BE2C (cell line): ENCODE measurements at regions not wholly inside any gene's neighbourhood (a gene's known extent, or its start where the extent isn't known, plus 50 kb on each side); places are given as distances from the start of the nearest gene placed in this dataset.

ENCODE experiments used
- DNase-seq: peaks from one replicate; pipeline ENCODE4 v3.0.0-alpha.2; 2020
- H3K27me3 ChIP-seq: fragments of 250-450 bp; sonication (Bioruptor Pico); 2 replicates; pipeline ENCODE4 v1.5.1; 2020; ENCODE audit warnings: mild to moderate bottlenecking
- H3K36me3 ChIP-seq: fragments of 250-450 bp; sonication (Bioruptor Pico); 2 replicates; pipeline ENCODE4 v1.5.1; 2020; ENCODE audit warnings: mild to moderate bottlenecking
- H3K4me1 ChIP-seq: fragments of 250-450 bp; sonication (Bioruptor Pico); 2 replicates; pipeline ENCODE4 v1.5.1; 2020
- H3K4me3 ChIP-seq: 2 replicates; pipeline ENCODE4 v1.5.1; 2011; ENCODE audit warnings: low read depth, low read length
- H3K9me3 ChIP-seq: fragments of 250-450 bp; sonication (Bioruptor Pico); 2 replicates; pipeline ENCODE4 v1.5.1; 2020
- TF ChIP-seq, protein P1 (sequence below): IDR thresholded peaks from 2 replicates; pipeline ENCODE4 v1.5.1; 2012; ENCODE audit warnings: mild to moderate bottlenecking, low read depth, low read length

DNA sequence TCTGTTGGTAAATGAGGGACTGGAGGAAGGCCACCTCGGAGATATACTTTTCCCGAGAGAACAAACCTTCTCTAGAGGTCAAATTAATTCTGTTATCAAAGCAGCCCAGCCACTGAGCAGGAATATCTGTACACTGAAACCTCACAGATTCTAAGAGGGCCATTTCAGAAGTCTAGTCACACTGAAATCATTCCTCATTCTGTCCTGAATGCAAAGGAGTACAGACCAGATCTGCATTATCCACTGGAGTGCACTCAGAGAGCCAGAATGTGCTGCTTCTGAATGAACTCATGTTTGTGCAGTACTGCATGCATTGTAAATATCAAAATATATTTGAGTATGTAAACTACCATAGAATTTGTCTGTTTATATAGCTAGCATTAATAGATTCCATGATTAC is 278.3 kb upstream of the FSTL5 start:
- TF ChIP-seq, protein P1, sequence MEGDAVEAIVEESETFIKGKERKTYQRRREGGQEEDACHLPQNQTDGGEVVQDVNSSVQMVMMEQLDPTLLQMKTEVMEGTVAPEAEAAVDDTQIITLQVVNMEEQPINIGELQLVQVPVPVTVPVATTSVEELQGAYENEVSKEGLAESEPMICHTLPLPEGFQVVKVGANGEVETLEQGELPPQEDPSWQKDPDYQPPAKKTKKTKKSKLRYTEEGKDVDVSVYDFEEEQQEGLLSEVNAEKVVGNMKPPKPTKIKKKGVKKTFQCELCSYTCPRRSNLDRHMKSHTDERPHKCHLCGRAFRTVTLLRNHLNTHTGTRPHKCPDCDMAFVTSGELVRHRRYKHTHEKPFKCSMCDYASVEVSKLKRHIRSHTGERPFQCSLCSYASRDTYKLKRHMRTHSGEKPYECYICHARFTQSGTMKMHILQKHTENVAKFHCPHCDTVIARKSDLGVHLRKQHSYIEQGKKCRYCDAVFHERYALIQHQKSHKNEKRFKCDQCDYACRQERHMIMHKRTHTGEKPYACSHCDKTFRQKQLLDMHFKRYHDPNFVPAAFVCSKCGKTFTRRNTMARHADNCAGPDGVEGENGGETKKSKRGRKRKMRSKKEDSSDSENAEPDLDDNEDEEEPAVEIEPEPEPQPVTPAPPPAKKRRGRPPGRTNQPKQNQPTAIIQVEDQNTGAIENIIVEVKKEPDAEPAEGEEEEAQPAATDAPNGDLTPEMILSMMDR = no peak
- Histone ChIP-seq H3K27me3 (no peaks in the 10 kb centered on the region), H3K4me3 (no peak overlapping the region), H3K9me3 (no peaks in the 10 kb centered on the region), H3K4me1 (no peaks in the 10 kb centered on the region), H3K36me3 (no peaks in the 10 kb centered on the region)
- DNase-seq = no peak

DNA sequence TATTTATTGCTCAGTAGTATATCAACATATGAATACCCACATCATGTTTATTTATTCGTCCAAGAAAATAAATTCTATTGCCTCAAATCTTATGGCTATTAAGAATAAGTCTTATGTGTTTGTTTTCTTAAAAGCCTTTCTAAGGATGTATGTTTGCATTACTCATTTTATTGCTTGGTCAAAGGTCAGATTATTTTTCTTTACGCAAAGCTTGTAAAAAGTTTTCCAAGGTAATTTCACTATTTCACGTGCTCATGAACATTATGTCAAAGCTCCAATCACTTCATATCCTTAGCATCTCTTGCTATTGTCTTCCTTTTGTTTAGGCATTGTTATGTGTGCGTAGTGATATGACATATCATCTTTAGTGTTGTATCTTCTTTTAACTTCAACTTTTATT is 258.5 kb upstream of the FSTL5 start:
- H3K9me3 ChIP-seq = no peaks in the 10 kb centered on the region
- no peak overlapping the region for H3K4me3 ChIP-seq
- DNase-seq = no peak
- no peaks in the 10 kb centered on the region for H3K27me3 ChIP-seq
- H3K4me1 ChIP-seq = no peaks in the 10 kb centered on the region
- TF ChIP-seq, protein P1 = no peak
- no peaks in the 10 kb centered on the region for H3K36me3 ChIP-seq

DNA sequence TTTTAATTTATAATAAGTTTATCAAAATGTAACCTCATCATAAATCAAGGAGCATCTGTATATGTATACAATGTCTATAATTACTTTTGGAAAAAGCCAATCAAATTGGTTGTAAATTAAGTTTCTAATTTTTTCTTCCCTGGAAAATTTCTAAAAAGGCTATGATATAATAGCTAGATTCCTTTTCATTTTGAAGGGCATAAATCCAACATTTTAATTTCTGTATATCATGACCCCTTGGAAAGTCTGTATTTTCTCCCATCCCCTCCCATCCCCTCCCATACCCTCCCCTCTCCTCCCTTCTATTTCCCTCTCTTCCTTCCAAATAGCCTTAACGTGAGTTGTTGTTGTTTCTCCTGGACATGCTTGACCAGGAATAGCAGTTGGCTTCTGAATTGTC is 247.1 kb upstream of the FSTL5 start:
- Histone ChIP-seq H3K9me3 (no peaks in the 10 kb centered on the region), H3K4me3 (no peak overlapping the region), H3K4me1 (no peaks in the 10 kb centered on the region), H3K36me3 (no peaks in the 10 kb centered on the region), H3K27me3 (no peaks in the 10 kb centered on the region)
- TF ChIP-seq, protein P1 = no peak
- no peak for DNase-seq

DNA sequence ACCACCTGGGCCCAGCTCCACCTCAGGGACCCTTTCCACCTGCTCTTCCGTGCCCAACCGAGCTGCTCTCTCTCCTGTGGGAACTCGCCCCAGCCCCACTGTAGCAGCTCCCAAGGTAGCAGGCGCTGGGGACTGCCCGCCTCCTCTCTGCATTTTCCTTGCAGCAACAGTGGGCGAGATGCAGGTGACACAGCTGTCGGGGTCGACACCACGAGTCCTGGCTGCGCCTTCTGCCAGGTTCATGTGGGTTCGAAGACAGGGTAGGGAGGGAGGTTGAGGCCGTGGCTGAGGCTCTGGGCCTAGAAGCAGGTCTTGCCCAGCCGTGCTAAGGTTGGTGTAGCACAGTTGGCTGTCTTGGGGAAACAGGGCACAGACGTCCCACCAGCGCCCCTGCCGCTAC is 245.2 kb upstream of the FSTL5 start:
- DNase-seq = no peak

DNA sequence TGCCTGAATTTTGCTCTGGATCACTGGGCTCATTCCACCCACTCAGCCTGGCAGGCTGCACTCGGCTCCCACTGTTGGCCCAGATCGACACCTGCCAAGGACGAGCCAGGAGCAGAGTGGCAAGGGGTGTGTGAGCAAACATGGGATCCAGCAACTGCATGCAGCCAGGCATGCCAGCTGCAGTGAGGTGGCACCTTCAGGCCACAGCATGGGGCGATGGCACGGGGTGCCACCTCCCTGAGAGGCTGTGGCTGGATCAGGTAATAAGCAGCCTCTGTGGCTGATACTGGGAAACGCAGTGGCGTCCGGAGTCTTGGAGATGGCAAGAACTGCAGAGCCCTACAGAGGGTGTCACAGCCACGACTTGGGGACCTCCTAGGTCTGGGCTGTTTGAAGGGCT is 244.5 kb upstream of the FSTL5 start:
- H3K4me3 ChIP-seq = no peak overlapping the region
- H3K4me1 ChIP-seq = no peaks in the 10 kb centered on the region
- H3K27me3 ChIP-seq = no peaks in the 10 kb centered on the region
- DNase-seq = no peak
- TF ChIP-seq, protein P1 = no peak
- H3K36me3 ChIP-seq = no peaks in the 10 kb centered on the region
- H3K9me3 ChIP-seq = no peaks in the 10 kb centered on the region

More for the DNA sequence above, 245.2 kb upstream of the FSTL5 start:
- TF ChIP-seq, protein P1 = no peak
- no peaks in the 10 kb centered on the region for H3K4me1 ChIP-seq
- no peaks in the 10 kb centered on the region for H3K36me3 ChIP-seq
- H3K9me3 ChIP-seq = no peaks in the 10 kb centered on the region
- no peaks in the 10 kb centered on the region for H3K27me3 ChIP-seq
- no peak overlapping the region for H3K4me3 ChIP-seq

DNA sequence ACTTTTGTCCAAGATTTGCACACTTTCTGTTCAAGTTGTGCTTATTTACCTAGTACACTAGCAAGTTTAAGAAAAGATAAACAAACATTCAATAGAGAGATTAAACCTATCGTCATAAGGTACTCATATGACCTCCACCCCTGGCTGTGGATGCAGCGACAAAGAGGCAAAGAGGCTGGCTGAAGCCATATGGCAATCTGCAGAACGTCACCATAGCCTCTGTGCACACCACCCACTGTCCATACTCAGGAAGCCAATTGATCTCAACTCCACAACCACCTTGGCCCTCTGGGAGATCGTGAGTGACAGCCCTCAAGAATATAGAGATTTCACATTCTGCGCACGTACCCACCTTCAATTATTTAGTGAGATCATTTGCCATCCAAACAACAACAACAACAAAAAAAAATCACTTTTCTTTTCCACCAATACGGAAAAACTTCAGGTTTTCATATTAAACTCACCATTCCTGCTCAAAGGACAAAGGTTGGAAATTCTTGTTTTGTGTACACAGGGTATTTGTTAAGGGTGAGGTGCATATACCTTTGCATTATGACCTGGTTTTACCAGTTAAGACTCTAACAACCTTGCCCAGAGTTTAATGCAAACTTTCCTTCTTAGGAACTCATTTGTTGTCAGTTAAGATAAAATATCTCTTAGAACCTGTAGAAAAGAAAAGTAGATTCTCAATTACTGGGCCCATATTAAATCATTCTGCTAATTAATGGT is 243.0 kb upstream of the FSTL5 start:
- no peaks in the 10 kb centered on the region for H3K9me3 ChIP-seq
- H3K4me1 ChIP-seq = no peaks in the 10 kb centered on the region
- H3K4me3 ChIP-seq = no peak overlapping the region
- H3K27me3 ChIP-seq = no peaks in the 10 kb centered on the region
- no peak for DNase-seq
- no peaks in the 10 kb centered on the region for H3K36me3 ChIP-seq
- TF ChIP-seq, protein P1 = no peak
